ENCODE measurements at regions not wholly inside any gene's neighbourhood (a gene's known extent, or its start where the extent isn't known, plus 50 kb on each side); places are given as distances from the start of the nearest gene placed in this dataset.

- TF ChIP-seq CTCF (conservative IDR thresholded peaks at IDR 0.05 in 1 of 2, IDR thresholded peaks at IDR 0.05 in 1 of 2; ENCODE audit: low read depth in 1 of 2, low read length in 2 of 2): no peak
- TF ChIP-seq EZH2 (IDR thresholded peaks at IDR 0.05; ENCODE audit: low read length, missing control alignments): no peak
These were observed 316.9 kb upstream of the TLE3 start for GRCh38 chr15:70414626-70415025.
